Mesenchymal stem cell (in vitro differentiated cells and primary cell): ENCODE measurements at regions not wholly inside any gene's neighbourhood (a gene's known extent, or its start where the extent isn't known, plus 50 kb on each side); places are given as distances from the start of the nearest gene placed in this dataset.

Experiments used
- DNase-seq: peaks from one replicate; pipeline ENCODE4 v3.0.0-alpha.2; 2013
- H2AFZ ChIP-seq: one replicate; pipeline ENCODE4 v1.6.1; 2013; ENCODE audit warnings: low read depth, mild to moderate bottlenecking, control low read depth, inconsistent platforms, low read length, moderate library complexity
- H2AK5ac ChIP-seq: 2 replicates; pipeline ENCODE4 v1.6.1; 2013; ENCODE audit warnings: low read length, moderate library complexity, mild to moderate bottlenecking, inconsistent platforms; ENCODE audit not compliant: severe bottlenecking
- H2BK120ac ChIP-seq: one replicate; pipeline ENCODE4 v1.6.1; 2013; ENCODE audit warnings: low read depth, mild to moderate bottlenecking, inconsistent platforms, low read length, moderate library complexity
- H2BK12ac ChIP-seq, 2 experiments: one replicate each; pipeline ENCODE4 v1.6.1; 2013; ENCODE audit warnings: inconsistent platforms in 2 of 2, low read length in 2 of 2, mild to moderate bottlenecking in 2 of 2, moderate library complexity in 2 of 2, control low read depth in 1 of 2
- H2BK15ac ChIP-seq: one replicate; pipeline ENCODE4 v1.6.1; 2013; ENCODE audit warnings: mild to moderate bottlenecking, low read depth, inconsistent platforms; ENCODE audit not compliant: poor library complexity, severe bottlenecking
- H2BK5ac ChIP-seq: 2 replicates; pipeline ENCODE4 v1.6.1; 2013; ENCODE audit warnings: low read depth, mild to moderate bottlenecking, low read length, control low read depth, inconsistent platforms; ENCODE audit not compliant: poor library complexity, severe bottlenecking
- H3K14ac ChIP-seq, 2 experiments: one replicate each; pipeline ENCODE4 v1.6.1; 2013; ENCODE audit warnings: inconsistent platforms in 2 of 2, low read length in 2 of 2, control low read depth in 1 of 2, mild to moderate bottlenecking in 1 of 2, moderate library complexity in 1 of 2
- H3K18ac ChIP-seq, 2 experiments: one replicate each; pipeline ENCODE4 v1.6.1; 2013; ENCODE audit warnings: inconsistent platforms in 2 of 2, low read length in 2 of 2, control low read depth in 1 of 2, low read depth in 1 of 2, mild to moderate bottlenecking in 1 of 2
- H3K23ac ChIP-seq, 2 experiments: one replicate each; pipeline ENCODE4 v1.6.1; 2013; ENCODE audit warnings: inconsistent platforms in 2 of 2, low read length in 2 of 2, mild to moderate bottlenecking in 2 of 2, moderate library complexity in 2 of 2, control low read depth in 1 of 2
- H3K27ac ChIP-seq: 2 replicates; pipeline ENCODE4 v1.5.1; 2013; ENCODE audit warnings: mild to moderate bottlenecking, moderate library complexity, low read length, control low read depth, inconsistent platforms; ENCODE audit not compliant: poor library complexity, severe bottlenecking
- H3K27me3 ChIP-seq, 2 experiments: 2 replicates each; pipeline versions ENCODE4 v1.6.1 to v1.7.0; 2013; ENCODE audit warnings: low read length in 2 of 2, mild to moderate bottlenecking in 2 of 2, moderate library complexity in 2 of 2, control low read depth in 1 of 2, inconsistent platforms in 1 of 2; ENCODE audit not compliant: control insufficient read depth in 1 of 2, insufficient read depth in 1 of 2
- H3K36me3 ChIP-seq, 2 experiments: 2 replicates each; pipeline versions ENCODE4 v1.6.1 to v1.7.0; 2013; ENCODE audit warnings: low read length in 2 of 2, control low read depth in 1 of 2, inconsistent platforms in 1 of 2, low read depth in 1 of 2, mild to moderate bottlenecking in 1 of 2; ENCODE audit not compliant: insufficient read depth in 2 of 2, control insufficient read depth in 1 of 2
- H3K4ac ChIP-seq, 2 experiments: one replicate each; pipeline ENCODE4 v1.6.1; 2013; ENCODE audit warnings: inconsistent platforms in 2 of 2, low read length in 2 of 2, mild to moderate bottlenecking in 2 of 2, moderate library complexity in 2 of 2, control low read depth in 1 of 2, low read depth in 1 of 2
- H3K4me1 ChIP-seq: 2 replicates; pipeline ENCODE4 v1.6.1; 2013; ENCODE audit warnings: low read depth, low read length, control low read depth; ENCODE audit not compliant: control insufficient read depth, insufficient read depth
- H3K4me2 ChIP-seq: 2 replicates; pipeline ENCODE4 v1.6.1; 2013; ENCODE audit warnings: low read length, mild to moderate bottlenecking, inconsistent platforms; ENCODE audit not compliant: poor library complexity, severe bottlenecking
- H3K4me3 ChIP-seq, 2 experiments: 2 replicates each; pipeline versions ENCODE4 v1.5.1 to v1.7.0; 2013; ENCODE audit warnings: low read length in 2 of 2, mild to moderate bottlenecking in 2 of 2, control low read depth in 1 of 2, low read depth in 1 of 2; ENCODE audit not compliant: insufficient read depth in 1 of 2
- H3K79me1 ChIP-seq: replicated peaks from 2 replicates; pipeline ENCODE4 v1.6.1; 2013; ENCODE audit warnings: mild to moderate bottlenecking, control low read depth, low read length, inconsistent platforms; ENCODE audit not compliant: poor library complexity, severe bottlenecking
- H3K9ac ChIP-seq: 2 replicates; pipeline ENCODE4 v1.7.0; 2013; ENCODE audit warnings: mild to moderate bottlenecking, low read length, moderate library complexity
- H3K9me3 ChIP-seq: 2 replicates; pipeline ENCODE4 v1.7.0; 2013; ENCODE audit warnings: mild to moderate bottlenecking, low read length; ENCODE audit not compliant: control insufficient read depth
- H4K8ac ChIP-seq: one replicate; pipeline ENCODE4 v1.6.1; 2013; ENCODE audit warnings: inconsistent platforms, mild to moderate bottlenecking, low read length, moderate library complexity
- H4K91ac ChIP-seq: one replicate; pipeline ENCODE4 v1.6.1; 2013; ENCODE audit warnings: mild to moderate bottlenecking, low read length, inconsistent platforms
- WGBS: methylation state at CpG from one replicate; pipeline ENCODE4 v1.1.7; 2013; ENCODE audit warnings: mixed read lengths; 5-methylcytosine and 5-hydroxymethylcytosine counted together

DNA sequence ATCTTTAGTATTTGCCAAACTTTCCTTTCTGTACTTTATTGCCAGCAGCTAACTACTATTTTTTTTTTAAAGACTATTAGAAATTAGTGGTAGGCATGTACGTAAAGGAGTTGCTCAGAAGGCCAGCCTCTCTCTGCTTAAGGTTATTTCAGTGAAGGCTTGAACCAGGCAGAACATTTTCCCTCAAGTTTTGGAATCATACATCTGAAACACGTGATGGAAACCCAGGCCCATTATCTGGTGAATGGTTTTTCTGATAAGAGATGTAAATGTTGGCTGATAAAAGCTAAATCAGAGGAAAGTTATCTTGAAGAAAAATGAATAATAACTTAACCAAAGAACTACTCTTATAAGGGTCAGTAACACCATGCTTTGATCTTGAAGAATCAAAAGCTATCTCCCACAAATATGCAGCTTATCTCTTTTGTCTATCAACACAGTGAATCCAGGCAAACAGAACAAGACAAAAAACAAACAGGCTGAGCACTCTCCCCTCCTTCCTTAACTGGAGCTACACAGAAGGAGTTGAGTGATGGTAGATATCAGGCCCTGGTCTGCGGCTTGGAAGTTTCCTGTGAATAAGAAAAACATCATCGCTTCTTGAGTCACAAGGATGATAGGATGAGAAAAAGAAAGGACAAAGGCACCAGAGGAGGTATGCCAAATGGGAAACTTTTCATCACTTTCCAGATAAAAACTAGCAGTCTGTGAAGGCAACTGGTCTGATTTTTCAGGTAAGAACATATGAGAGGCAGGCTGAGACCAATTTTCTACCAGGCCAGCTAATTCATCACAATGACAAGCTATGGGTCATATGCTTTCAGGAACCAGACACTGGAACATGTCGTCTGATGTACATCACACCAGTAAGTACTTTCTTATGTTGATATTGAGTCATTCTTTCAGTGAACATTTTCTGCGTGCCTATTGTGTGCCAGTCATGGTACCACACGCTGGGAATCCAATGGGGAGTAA lies 88.4 kb upstream of the STK17B start:
- H3K23ac ChIP-seq, result no peak overlapping the region
- no peak overlapping the region for H2BK5ac ChIP-seq
- peak overlapping the region; percentile 38 to 75 for H2BK12ac ChIP-seq
- no peaks in the 10 kb centered on the region for H3K9me3 ChIP-seq
- H3K79me1 ChIP-seq, result no peaks in the 10 kb centered on the region
- peak overlapping the region; percentile 27 for H4K91ac ChIP-seq
- no peak overlapping the region for H3K9ac ChIP-seq
- H4K8ac ChIP-seq, result peak overlapping the region; percentile 35
- H3K4me1 ChIP-seq, result peaks cover 2% of the 10 kb centered on the region
- no peak overlapping the region for H2BK15ac ChIP-seq
- no peak overlapping the region for H3K14ac ChIP-seq
- H3K27ac ChIP-seq, result no peak overlapping the region
- 35% methylated on average over 5 of the region's 7 CpGs for whole genome bisulfite sequencing
- peak overlapping the region in 1 of 2 experiments; percentile 35 for H3K18ac ChIP-seq
- no peak overlapping the region for H2AFZ ChIP-seq
- no peak overlapping the region for H3K4me3 ChIP-seq
- H2AK5ac ChIP-seq, result no peak overlapping the region
- no peaks in the 10 kb centered on the region for H3K36me3 ChIP-seq
- peak overlapping the region; percentile 89 for H2BK120ac ChIP-seq
- H3K4ac ChIP-seq, result peak overlapping the region in 1 of 2 experiments; percentile 40
- no peaks in the 10 kb centered on the region for H3K27me3 ChIP-seq
- no peak overlapping the region for H3K4me2 ChIP-seq
- peak; percentile 96 for DNase-seq

DNA sequence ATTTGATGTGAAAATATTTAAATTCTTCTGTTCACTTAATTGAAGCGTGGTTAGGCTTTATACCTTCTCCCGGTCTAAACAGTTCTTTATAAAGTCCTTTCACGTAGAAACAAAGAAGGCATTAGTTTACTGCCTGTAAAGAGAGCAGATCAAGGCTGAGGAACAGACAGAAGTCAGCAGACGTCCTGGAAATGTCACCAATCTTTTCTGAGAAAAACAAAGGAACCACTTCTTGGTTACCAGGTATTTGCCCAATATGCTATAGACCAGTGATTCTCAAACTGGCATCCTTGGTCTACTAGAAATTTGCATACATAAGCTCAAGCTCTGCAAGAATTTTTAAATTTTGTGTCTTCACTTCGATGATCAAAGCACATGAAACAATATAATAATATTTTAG lies 89.2 kb upstream of the STK17B start:
- H2BK15ac ChIP-seq, result no peak overlapping the region
- no peak overlapping the region for H3K18ac ChIP-seq
- no peaks in the 10 kb centered on the region for H3K79me1 ChIP-seq
- no peaks in the 10 kb centered on the region for H3K36me3 ChIP-seq
- no peak overlapping the region for H3K4me2 ChIP-seq
- H3K4ac ChIP-seq, result peak overlapping the region in 1 of 2 experiments; percentile 40
- no peak overlapping the region for H4K91ac ChIP-seq
- peak overlapping the region in 1 of 2 experiments; percentile 37 for H2BK12ac ChIP-seq
- no peak overlapping the region for H3K14ac ChIP-seq
- H3K4me3 ChIP-seq, result no peak overlapping the region
- H2BK5ac ChIP-seq, result no peak overlapping the region
- 87% methylated on average over 4 of the region's 5 CpGs for WGBS
- H3K9ac ChIP-seq, result no peak overlapping the region
- no peak overlapping the region for H2AK5ac ChIP-seq
- peaks cover 2% of the 10 kb centered on the region for H3K4me1 ChIP-seq
- H2BK120ac ChIP-seq, result no peak overlapping the region
- no peaks in the 10 kb centered on the region for H3K9me3 ChIP-seq
- H3K23ac ChIP-seq, result no peak overlapping the region
- no peaks in the 10 kb centered on the region for H3K27me3 ChIP-seq
- H3K27ac ChIP-seq, result no peak overlapping the region
- DNase-seq, result no peak
- no peak overlapping the region for H4K8ac ChIP-seq
- no peak overlapping the region for H2AFZ ChIP-seq

- Histone ChIP-seq H3K27ac (no peak overlapping the region), H2AK5ac (no peak overlapping the region), H4K91ac (peak overlapping the region; percentile 83), H3K14ac (no peak overlapping the region), H3K9me3 (no peaks in the 10 kb centered on the region), H2BK5ac (no peak overlapping the region), H3K79me1 (no peaks in the 10 kb centered on the region), H2BK120ac (peak overlapping the region; percentile 64), H3K18ac (peak overlapping the region; percentile 77 to 82), H3K4ac (peak overlapping the region; percentile 73 to 82), H2BK12ac (peak overlapping the region in 1 of 2 experiments; percentile 79), H3K23ac (no peak overlapping the region), H3K9ac (no peak overlapping the region), H4K8ac (peak overlapping the region; percentile 19), H3K27me3 (no peaks in the 10 kb centered on the region), H2AFZ (no peak overlapping the region), H3K36me3 (no peaks in the 10 kb centered on the region), H2BK15ac (no peak overlapping the region), H3K4me2 (no peak overlapping the region), H3K4me1 (peaks cover 2% of the 10 kb centered on the region), H3K4me3 (no peak overlapping the region)
- no peak for DNase-seq
- 91% methylated on average over 7 of the region's 9 CpGs for WGBS
These were observed 91.2 kb upstream of the STK17B start for GRCh38 chr2:196262606-196263005.

DNA sequence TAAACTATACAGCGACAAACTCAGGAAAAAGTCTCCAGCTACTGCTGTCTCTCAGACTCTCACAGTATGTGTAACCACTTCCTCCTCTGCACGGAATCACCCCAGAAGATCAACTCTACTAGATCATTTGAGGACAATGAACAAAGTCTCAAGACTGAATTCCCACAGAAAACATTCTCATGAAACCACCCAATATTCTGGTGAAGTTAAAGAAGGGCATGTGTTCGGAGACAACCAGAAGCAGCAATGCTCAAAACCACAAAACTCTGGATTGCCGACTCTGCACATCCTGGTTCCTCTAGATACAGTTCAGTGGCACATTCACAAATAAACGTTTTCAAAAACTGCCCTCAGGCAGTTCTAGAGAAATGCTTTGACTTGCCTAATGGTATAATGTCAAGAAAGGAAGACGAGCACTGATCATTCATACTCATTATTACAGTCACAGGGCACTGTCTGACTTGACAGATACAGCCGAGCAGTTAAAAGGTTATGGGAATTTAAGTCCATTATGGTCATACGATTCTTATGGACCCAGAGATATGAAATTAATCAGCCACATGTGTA lies 91.9 kb upstream of the STK17B start:
- Histone ChIP-seq H4K91ac (no peak overlapping the region), H3K9me3 (no peaks in the 10 kb centered on the region), H3K36me3 (no peaks in the 10 kb centered on the region), H3K4me3 (no peak overlapping the region), H3K27ac (peak overlapping the region; percentile 2), H2BK15ac (no peak overlapping the region), H3K4me1 (peaks cover 2% of the 10 kb centered on the region), H2AK5ac (no peak overlapping the region), H2BK5ac (no peak overlapping the region), H2BK120ac (no peak overlapping the region), H3K14ac (no peak overlapping the region), H2AFZ (no peak overlapping the region), H3K4me2 (no peak overlapping the region), H4K8ac (no peak overlapping the region), H3K4ac (no peak overlapping the region), H3K18ac (peak overlapping the region in 1 of 2 experiments; percentile 49), H2BK12ac (no peak overlapping the region), H3K23ac (no peak overlapping the region), H3K79me1 (no peaks in the 10 kb centered on the region), H3K9ac (no peak overlapping the region), H3K27me3 (no peaks in the 10 kb centered on the region)
- 25% methylated on average over 3 of the region's 8 CpGs for WGBS
- peak; percentile 97 for DNase-seq
